ENCODE measurements at regions not wholly inside any gene's neighbourhood (a gene's known extent, or its start where the extent isn't known, plus 50 kb on each side); places are given as distances from the start of the nearest gene placed in this dataset.
"Not testable (repeated sequence)": the region's sequence is repeated elsewhere in the genome, so short reads cannot be mapped to it uniquely, and the experiment has no call there.

- peak; percentile 8 for DNase-seq (ENCODE audit: low spot score)
- in situ Hi-C loops (cut with MboI; ENCODE audit: low sequenced_read_pairs, unreplicated experiment) = no loop called here
- no peak for TF ChIP-seq CTCF (IDR thresholded peaks at IDR 0.05; ENCODE audit: borderline replicate concordance, control extremely low read depth, extremely low read depth, insufficient read depth, missing control alignments)
These were observed 57.1 kb upstream of the ATP1B1 start for GRCh38 chr1:169049258-169049938.

GRCh38 chr1:169051171-169051570, 55.3 kb upstream of the ATP1B1 start:
- DNase-seq (ENCODE audit: low spot score) = no peak
- in situ Hi-C loops (cut with MboI; ENCODE audit: low sequenced_read_pairs, unreplicated experiment) = no loop called here
- TF ChIP-seq CTCF (IDR thresholded peaks at IDR 0.05; ENCODE audit: borderline replicate concordance, control extremely low read depth, extremely low read depth, insufficient read depth, missing control alignments) = no peak

- in situ Hi-C loops (cut with MboI; ENCODE audit: low sequenced_read_pairs, unreplicated experiment); DNase-seq (ENCODE audit: low spot score): not testable (repeated sequence)
These were observed 54.3 kb upstream of the ATP1B1 start for GRCh38 chr1:169052171-169052570.

GRCh38 chr1:169052727-169053126, 53.8 kb upstream of the ATP1B1 start:
- no peak for TF ChIP-seq CTCF (IDR thresholded peaks at IDR 0.05; ENCODE audit: borderline replicate concordance, control extremely low read depth, extremely low read depth, insufficient read depth, missing control alignments)
- no peak for DNase-seq (ENCODE audit: low spot score)
- in situ Hi-C loops (cut with MboI; ENCODE audit: low sequenced_read_pairs, unreplicated experiment) = no loop called here

GRCh38 chr1:169053196-169053595, 53.3 kb upstream of the ATP1B1 start:
- DNase-seq (ENCODE audit: low spot score) = no peak
- no peak for TF ChIP-seq CTCF (IDR thresholded peaks at IDR 0.05; ENCODE audit: borderline replicate concordance, control extremely low read depth, extremely low read depth, insufficient read depth, missing control alignments)
- in situ Hi-C loops (cut with MboI; ENCODE audit: low sequenced_read_pairs, unreplicated experiment) = no loop called here
